ENCODE measurements at regions not wholly inside any gene's neighbourhood (a gene's known extent, or its start where the extent isn't known, plus 50 kb on each side); places are given as distances from the start of the nearest gene placed in this dataset.

DNA sequence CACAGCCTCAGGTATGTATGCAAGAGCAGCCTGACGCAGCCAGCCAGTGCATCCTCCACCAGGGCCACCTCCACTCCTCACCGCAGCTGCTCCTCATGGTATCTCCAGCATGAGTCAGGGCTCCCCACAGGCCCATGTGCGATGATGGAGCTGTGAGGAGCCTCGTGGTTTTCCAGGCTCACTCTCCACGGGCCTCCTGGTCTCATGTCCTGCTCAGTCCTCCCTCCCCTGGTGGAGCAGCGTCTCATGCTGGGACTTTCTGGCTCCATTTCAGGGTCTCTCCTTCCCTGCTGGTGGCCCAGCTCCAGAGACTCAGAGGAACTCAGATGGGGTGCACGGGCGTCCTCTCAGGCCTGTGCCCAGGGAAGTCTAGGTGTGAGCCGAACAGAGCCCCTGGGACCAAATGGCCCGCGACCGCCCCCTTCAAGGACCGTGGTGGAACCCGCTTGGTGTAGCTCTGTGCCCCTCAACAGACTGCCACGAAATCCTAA, 70.4 kb downstream of the METRNL start:
- TF ChIP-seq RAD21 (IDR thresholded peaks at IDR 0.05; ENCODE audit: low read depth) (no peak), FOXM1 (IDR thresholded peaks at IDR 0.05; ENCODE audit: borderline replicate concordance, low read depth) (no peak), CREB1 (IDR thresholded peaks at IDR 0.05; ENCODE audit: low read depth) (no peak), EP300 (IDR thresholded peaks at IDR 0.05; ENCODE audit: borderline replicate concordance) (no peak), TEAD4 (IDR thresholded peaks at IDR 0.05) (no peak), TCF12 (IDR thresholded peaks at IDR 0.05; ENCODE audit: low read depth) (no peak), NFIC (IDR thresholded peaks at IDR 0.05) (no peak), EGR1 (IDR thresholded peaks at IDR 0.05) (no peak)
- TF ChIP-seq, protein P1, sequence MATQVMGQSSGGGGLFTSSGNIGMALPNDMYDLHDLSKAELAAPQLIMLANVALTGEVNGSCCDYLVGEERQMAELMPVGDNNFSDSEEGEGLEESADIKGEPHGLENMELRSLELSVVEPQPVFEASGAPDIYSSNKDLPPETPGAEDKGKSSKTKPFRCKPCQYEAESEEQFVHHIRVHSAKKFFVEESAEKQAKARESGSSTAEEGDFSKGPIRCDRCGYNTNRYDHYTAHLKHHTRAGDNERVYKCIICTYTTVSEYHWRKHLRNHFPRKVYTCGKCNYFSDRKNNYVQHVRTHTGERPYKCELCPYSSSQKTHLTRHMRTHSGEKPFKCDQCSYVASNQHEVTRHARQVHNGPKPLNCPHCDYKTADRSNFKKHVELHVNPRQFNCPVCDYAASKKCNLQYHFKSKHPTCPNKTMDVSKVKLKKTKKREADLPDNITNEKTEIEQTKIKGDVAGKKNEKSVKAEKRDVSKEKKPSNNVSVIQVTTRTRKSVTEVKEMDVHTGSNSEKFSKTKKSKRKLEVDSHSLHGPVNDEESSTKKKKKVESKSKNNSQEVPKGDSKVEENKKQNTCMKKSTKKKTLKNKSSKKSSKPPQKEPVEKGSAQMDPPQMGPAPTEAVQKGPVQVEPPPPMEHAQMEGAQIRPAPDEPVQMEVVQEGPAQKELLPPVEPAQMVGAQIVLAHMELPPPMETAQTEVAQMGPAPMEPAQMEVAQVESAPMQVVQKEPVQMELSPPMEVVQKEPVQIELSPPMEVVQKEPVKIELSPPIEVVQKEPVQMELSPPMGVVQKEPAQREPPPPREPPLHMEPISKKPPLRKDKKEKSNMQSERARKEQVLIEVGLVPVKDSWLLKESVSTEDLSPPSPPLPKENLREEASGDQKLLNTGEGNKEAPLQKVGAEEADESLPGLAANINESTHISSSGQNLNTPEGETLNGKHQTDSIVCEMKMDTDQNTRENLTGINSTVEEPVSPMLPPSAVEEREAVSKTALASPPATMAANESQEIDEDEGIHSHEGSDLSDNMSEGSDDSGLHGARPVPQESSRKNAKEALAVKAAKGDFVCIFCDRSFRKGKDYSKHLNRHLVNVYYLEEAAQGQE (IDR thresholded peaks at IDR 0.05; ENCODE audit: low read depth), result no peak
- TF ChIP-seq, protein P2, sequence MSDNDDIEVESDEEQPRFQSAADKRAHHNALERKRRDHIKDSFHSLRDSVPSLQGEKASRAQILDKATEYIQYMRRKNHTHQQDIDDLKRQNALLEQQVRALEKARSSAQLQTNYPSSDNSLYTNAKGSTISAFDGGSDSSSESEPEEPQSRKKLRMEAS (IDR thresholded peaks at IDR 0.05), result no peak
- TF ChIP-seq, protein P3, sequence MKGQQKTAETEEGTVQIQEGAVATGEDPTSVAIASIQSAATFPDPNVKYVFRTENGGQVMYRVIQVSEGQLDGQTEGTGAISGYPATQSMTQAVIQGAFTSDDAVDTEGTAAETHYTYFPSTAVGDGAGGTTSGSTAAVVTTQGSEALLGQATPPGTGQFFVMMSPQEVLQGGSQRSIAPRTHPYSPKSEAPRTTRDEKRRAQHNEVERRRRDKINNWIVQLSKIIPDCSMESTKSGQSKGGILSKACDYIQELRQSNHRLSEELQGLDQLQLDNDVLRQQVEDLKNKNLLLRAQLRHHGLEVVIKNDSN (IDR thresholded peaks at IDR 0.05), result no peak
